ENCODE measurements at regions not wholly inside any gene's neighbourhood (a gene's known extent, or its start where the extent isn't known, plus 50 kb on each side); places are given as distances from the start of the nearest gene placed in this dataset.

- TF ChIP-seq CTCF (conservative IDR thresholded peaks at IDR 0.05) (no peak), ZFX (IDR thresholded peaks at IDR 0.05) (no peak)
Measured at GRCh38 chr2:188890755-188891154, 83.4 kb upstream of the COL3A1 start.

Measured in C4-2B (cell line).